Panc1 (cell line): ENCODE measurements at regions not wholly inside any gene's neighbourhood (a gene's known extent, or its start where the extent isn't known, plus 50 kb on each side); places are given as distances from the start of the nearest gene placed in this dataset.
A peak's percentile ranks its signal among the peaks of the same experiment; 100 is the strongest.

ENCODE experiments used
- ATAC-seq: fragments of 200-7000 bp; cut with Tn5 transposase; 2 replicates; pipeline ENCODE4 v1.9.1; 2020; ENCODE audit warnings: mild to moderate bottlenecking, moderate library complexity
- BruUV-seq: library from RNA; stranded (reverse); fragments of 400-500 nt; replicated peaks from 2 replicates; lab custom pipeline; 2021; lab: Mats Ljungman, UMichigan
- CTCF ChIA-PET: fragments of 300-600 bp; sonication (Branson Sonifier 250); formaldehyde crosslinking; loops from one replicate; lab custom pipeline; 2022; ENCODE audit warnings: antibody characterized with exemption; lab: Charles Lee
- POLR2A ChIA-PET: fragments of 300-600 bp; sonication (Branson Sonifier 250); formaldehyde crosslinking; loops from one replicate; lab custom pipeline; 2022; ENCODE audit warnings: antibody characterized with exemption; lab: Charles Lee
- DNase-seq: peaks from one replicate; pipeline ENCODE4 v3.0.0-alpha.2; 2010; ENCODE audit warnings: low read depth, low spot score
- H3K27ac ChIP-seq: 2 replicates; pipeline ENCODE4 v1.5.1; 2011; ENCODE audit warnings: mild to moderate bottlenecking, low read length, inconsistent platforms
- H3K27me3 ChIP-seq: fragments of 200-500 bp; sonication (Bioruptor generic); 2 replicates; pipeline ENCODE4 v1.6.0; 2014; ENCODE audit warnings: low read length, inconsistent platforms; ENCODE audit not compliant: control insufficient read depth, insufficient read depth
- H3K36me3 ChIP-seq: fragments of 200-500 bp; sonication (Bioruptor generic); 2 replicates; pipeline ENCODE4 v1.5.1; 2014; ENCODE audit warnings: inconsistent platforms, mild to moderate bottlenecking, low read length, moderate library complexity; ENCODE audit not compliant: control insufficient read depth, insufficient read depth
- H3K4me1 ChIP-seq: 2 replicates; pipeline ENCODE4 v1.5.1; 2011; ENCODE audit warnings: inconsistent platforms, mild to moderate bottlenecking, low read length, moderate library complexity; ENCODE audit not compliant: control insufficient read depth, insufficient read depth
- H3K4me3 ChIP-seq, 2 experiments: 2 replicates each; pipeline ENCODE4 v1.5.1; 2011 to 2012; ENCODE audit warnings: low read depth in 2 of 2, low read length in 2 of 2, mild to moderate bottlenecking in 2 of 2, inconsistent platforms in 1 of 2, moderate library complexity in 1 of 2
- H3K9me3 ChIP-seq: fragments of 200-500 bp; sonication (Bioruptor generic); 2 replicates; pipeline ENCODE4 v1.5.1; 2014; ENCODE audit warnings: low read depth, mild to moderate bottlenecking, inconsistent platforms, low read length, moderate library complexity; ENCODE audit not compliant: control insufficient read depth, insufficient read depth
- CTCF ChIP-seq: fragments of 450-650 bp; IDR thresholded peaks from 2 replicates; pipeline ENCODE4 v1.5.1; 2017; ENCODE audit warnings: mild to moderate bottlenecking
- POLR2AphosphoS5 ChIP-seq: IDR thresholded peaks from 2 replicates; pipeline ENCODE4 v1.6.1; 2012; ENCODE audit warnings: mild to moderate bottlenecking, low read depth, low read length, moderate library complexity
- REST ChIP-seq, 2 experiments: IDR thresholded peaks; 2 replicates each; pipeline ENCODE4 v1.6.1; 2011 to 2012; ENCODE audit warnings: low read depth in 2 of 2, control low read depth in 1 of 2, low read length in 1 of 2, mild to moderate bottlenecking in 1 of 2, moderate library complexity in 1 of 2; ENCODE audit not compliant: insufficient read depth in 1 of 2
- SIN3A ChIP-seq: IDR thresholded peaks from 2 replicates; pipeline ENCODE4 v1.6.1; 2012; ENCODE audit warnings: low read depth, mild to moderate bottlenecking, low read length, moderate library complexity, borderline replicate concordance; ENCODE audit not compliant: insufficient read depth
- TCF7L2 ChIP-seq: IDR thresholded peaks from 2 replicates; pipeline ENCODE4 v1.6.1; 2011; ENCODE audit warnings: mild to moderate bottlenecking, low read depth, low read length, inconsistent platforms
- in situ Hi-C: cut with HindIII; loops from 2 replicates; pipeline ENCODE4 v1.10.0; 2016; ENCODE audit warnings: low sequenced_read_pairs, low pct_unique_long_range_greater_than_20kb
- intact Hi-C: fragments of 100-400 bp; cut with micrococcal nuclease; formaldehyde crosslinking; loops from one replicate; pipeline ENCODE4 v1.10.0; 2022; ENCODE audit not compliant: unreplicated experiment

GRCh38 chr6:1027795-1028569 is 283.9 kb upstream of the FOXQ1 start:
- no peak for TF ChIP-seq REST (IDR thresholded peaks at IDR 0.05; ENCODE audit: insufficient read depth in 1 of 2, low read depth in 2 of 2, low read length in 1 of 2)
- no peak for TF ChIP-seq POLR2AphosphoS5
- TF ChIP-seq TCF7L2 = no peak
- no peak for TF ChIP-seq SIN3A
- no peak for TF ChIP-seq CTCF
- in situ Hi-C loops = no loop called here
- intact Hi-C loops = no loop called here
- Histone ChIP-seq H3K27me3 (no peaks in the 10 kb centered on the region), H3K36me3 (no peaks in the 10 kb centered on the region), H3K9me3 (no peaks in the 10 kb centered on the region), H3K4me1 (peaks cover 7% of the 10 kb centered on the region; the same call in 1 of the 2 replicates), H3K4me3 (no peak overlapping the region), H3K27ac (no peak overlapping the region)
- DNase-seq = no peak
- ATAC-seq = no peak
- no TSS peak for BruUV-seq
- ChIA-PET CTCF (no interaction called here), POLR2A (no interaction called here)

- no peaks in the 10 kb centered on the region for H3K36me3 ChIP-seq
- no peak for ATAC-seq
- no TSS peak for BruUV-seq
- H3K9me3 ChIP-seq = no peaks in the 10 kb centered on the region
- in situ Hi-C loops (no loop called here), intact Hi-C loops (no loop called here)
- ChIA-PET CTCF (no interaction called here), POLR2A (no interaction called here)
- peak overlapping the region; percentile 48; the same call in 1 of the 2 replicates for H3K27ac ChIP-seq
- no peak for DNase-seq
- H3K27me3 ChIP-seq = no peaks in the 10 kb centered on the region
- no peak overlapping the region for H3K4me3 ChIP-seq
- peaks cover 7% of the 10 kb centered on the region; the same call in 1 of the 2 replicates for H3K4me1 ChIP-seq
- TF ChIP-seq REST (IDR thresholded peaks at IDR 0.05; ENCODE audit: insufficient read depth in 1 of 2, low read depth in 2 of 2, low read length in 1 of 2) (no peak), SIN3A (no peak), POLR2AphosphoS5 (no peak), CTCF (no peak), TCF7L2 (no peak)
Measured at GRCh38 chr6:1027109-1027794, 284.6 kb upstream of the FOXQ1 start.
